ENCODE measurements at regions not wholly inside any gene's neighbourhood (a gene's known extent, or its start where the extent isn't known, plus 50 kb on each side); places are given as distances from the start of the nearest gene placed in this dataset.

DNA sequence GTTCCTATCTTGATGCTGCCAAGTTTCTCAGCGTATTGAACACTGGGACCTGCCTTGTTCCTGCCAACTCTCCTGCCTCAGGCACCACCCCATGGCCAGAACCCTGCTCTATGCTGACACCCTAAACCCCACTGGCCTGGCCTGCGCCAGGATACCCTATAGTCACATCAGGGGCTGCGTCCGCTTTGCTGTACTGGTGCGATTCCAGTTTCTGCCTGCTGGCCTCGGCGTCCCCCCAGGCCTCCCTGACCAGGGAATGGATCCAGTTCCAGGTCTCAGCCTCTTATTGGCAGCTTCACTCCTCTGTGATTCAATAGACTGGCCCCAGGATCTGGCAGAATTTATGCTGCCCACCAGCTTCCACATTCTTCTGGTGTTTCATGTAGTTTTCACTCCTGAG is 55.0 kb downstream of the GPR6 start:
- DNase-seq (ENCODE audit: low read depth in 2 of 2), result no peak

- no peak for DNase-seq (ENCODE audit: low read depth in 2 of 2)
Observed at GRCh38 chr6:110033749-110034666, 55.9 kb downstream of the GPR6 start.

GRCh38 chr6:110034667-110035036 is 56.5 kb downstream of the GPR6 start:
- no peak for DNase-seq (ENCODE audit: low read depth in 2 of 2)

GRCh38 chr6:110035321-110035720 is 57.2 kb downstream of the GPR6 start:
- no peak for DNase-seq (ENCODE audit: low read depth in 2 of 2)

- no peak for DNase-seq (ENCODE audit: low read depth in 2 of 2)
Observed at GRCh38 chr6:110036408-110037302, 58.5 kb downstream of the GPR6 start.

GRCh38 chr6:110037726-110038295 is 59.7 kb downstream of the GPR6 start:
- DNase-seq (ENCODE audit: low read depth in 2 of 2), result no peak

DNA sequence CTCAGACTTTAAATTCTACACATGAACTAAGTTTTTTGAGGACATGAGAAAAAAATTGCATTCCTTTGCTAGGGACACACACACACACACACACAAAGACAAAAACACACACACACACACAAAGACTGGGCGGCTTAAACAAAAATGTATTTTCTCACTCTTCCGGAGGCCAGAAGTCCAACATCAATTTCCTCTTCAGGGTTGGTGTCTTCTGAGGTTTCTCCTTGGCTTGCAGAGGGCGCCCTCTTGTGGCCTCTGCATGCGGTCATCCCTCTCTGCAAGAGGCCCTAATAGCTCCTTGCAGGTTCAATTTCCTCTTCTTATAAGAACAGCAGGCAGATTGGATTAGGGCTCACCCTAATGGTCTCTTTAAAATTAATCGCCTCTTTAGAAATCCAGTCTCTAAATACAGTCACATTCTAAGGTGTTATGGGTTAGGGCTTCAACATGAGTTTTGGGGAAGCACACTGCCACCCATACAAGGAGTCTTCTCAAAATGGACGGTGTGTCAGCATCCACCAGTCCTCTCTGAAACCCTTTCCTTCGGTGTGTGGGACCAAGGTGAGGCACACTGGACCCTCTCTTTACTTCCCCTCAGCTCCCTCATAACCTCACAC is 61.4 kb downstream of the GPR6 start:
- peak; percentile 62 to 65 for DNase-seq (ENCODE audit: low read depth in 2 of 2)

- DNase-seq (ENCODE audit: low read depth in 2 of 2), result no peak
Observed at GRCh38 chr6:110039981-110040383, 61.9 kb downstream of the GPR6 start.

DNA sequence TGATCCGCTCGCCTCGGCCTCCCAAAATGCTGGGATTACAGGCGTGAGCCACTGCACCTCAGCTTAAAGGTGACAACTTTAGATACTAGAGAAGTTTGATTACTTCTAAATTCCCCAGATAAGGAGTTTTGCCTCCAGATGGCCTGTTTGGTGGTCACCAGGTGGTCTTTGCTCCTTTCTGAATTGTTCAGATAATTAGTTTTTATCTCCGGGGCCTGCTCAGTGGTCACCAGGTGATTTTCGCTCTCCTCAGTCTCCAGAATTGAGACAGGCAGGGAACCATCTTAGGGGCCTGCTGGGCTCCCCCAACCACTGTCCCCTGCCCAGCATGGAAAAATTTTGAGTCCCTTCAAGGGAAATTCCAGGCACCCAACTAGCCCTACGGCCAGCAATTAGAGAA is 62.6 kb downstream of the GPR6 start:
- no peak for DNase-seq (ENCODE audit: low read depth in 2 of 2)

DNA sequence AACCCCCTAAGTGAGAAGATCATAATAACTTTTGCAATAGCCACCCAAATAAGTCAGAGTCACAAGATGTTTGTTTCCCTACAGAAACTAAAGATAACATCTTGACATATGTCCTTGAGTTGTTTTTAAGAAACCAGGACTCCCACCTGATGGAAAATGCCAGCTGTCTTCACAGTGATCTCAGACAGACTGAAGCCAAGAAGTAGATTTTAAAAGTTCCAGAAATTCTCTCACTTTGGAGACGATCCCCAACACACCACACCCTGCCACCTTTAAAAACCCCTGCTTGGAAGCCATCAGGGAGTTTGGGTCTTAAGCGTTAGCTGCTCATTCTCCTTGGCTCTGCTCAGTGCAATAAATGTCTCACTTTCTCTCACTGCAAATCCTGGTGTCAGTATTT is 63.0 kb downstream of the GPR6 start:
- no peak for DNase-seq (ENCODE audit: low read depth in 2 of 2)

DNA sequence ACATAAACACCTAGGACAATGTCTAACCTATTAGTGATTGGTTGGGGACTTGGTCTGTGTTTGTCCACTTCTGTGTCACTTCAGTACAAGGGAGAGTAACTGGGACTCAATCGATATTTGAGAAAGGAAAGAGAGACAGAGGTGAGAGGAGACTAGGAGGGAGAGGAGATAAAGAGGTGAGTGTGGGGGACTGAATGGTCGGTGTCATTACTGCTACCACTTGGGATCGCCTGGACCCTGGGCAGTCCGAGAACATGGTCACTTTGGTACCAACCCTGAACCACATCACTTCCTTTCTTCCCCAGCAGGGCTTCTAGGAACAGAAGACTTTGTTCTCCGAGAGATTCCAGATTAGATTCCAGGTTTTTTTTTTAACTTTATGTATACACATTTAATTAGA is 63.7 kb downstream of the GPR6 start:
- no peak for DNase-seq (ENCODE audit: low read depth in 2 of 2)

DNA sequence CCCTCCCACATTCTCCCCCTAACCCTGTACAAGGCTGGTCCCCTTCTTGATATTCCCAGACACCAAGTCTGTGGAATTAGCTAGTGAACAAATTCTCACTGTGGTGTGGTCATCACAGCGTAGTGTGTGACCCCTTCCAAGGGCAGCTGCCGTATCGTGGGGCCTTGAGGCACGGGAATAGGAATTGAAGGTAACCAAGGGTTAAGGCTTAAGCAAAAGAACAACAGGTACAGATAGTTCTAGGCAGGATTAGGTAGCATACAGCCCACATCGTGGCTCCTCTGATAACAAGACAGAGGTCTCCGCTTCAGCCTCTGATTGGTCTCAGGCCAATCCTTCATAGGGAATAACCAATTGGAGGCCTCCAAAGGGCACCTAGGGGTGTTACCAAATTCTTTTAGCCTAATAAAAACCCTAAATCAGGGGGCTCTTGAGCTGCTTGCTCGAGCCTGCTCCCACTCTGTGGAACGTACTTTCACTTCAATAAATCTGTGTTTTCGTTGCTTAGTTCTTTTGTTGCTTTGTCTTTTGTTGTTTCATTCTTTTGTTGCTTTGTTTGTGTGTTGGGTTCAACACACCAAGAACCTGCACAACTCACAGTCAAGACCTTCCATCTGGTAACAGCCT is 64.7 kb downstream of the GPR6 start:
- no peak for DNase-seq (ENCODE audit: low read depth in 2 of 2)

DNA sequence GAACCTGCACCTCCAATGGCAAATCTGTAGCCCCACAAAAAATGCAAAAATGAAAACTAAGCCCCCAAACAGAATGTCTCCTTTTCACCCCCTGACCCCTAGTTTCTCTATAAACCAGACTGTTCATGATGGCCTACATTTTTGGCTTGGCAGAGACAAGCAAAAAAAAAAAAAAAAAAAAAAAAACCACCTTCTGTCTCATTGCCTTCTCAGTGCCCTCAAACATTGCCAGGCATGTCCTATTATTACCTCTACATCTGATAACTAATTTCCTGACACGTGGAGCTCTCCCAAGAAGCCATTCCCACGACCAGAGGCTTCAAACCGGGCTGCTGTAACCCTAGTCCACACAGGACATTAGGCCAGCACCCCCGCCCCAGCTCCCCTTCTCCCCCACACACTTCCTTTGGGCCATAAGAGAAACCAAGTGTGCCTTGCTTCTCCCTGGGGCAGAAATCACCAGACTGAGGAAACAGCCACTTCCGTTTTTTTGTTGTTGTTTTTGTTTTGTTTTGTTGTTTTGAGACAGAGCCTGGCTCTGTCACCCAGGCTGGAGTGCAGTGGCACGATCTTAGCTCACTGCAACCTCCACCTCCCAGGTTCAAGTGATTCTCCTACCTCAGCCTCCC is 65.4 kb downstream of the GPR6 start:
- DNase-seq (ENCODE audit: low read depth in 2 of 2), result no peak

DNA sequence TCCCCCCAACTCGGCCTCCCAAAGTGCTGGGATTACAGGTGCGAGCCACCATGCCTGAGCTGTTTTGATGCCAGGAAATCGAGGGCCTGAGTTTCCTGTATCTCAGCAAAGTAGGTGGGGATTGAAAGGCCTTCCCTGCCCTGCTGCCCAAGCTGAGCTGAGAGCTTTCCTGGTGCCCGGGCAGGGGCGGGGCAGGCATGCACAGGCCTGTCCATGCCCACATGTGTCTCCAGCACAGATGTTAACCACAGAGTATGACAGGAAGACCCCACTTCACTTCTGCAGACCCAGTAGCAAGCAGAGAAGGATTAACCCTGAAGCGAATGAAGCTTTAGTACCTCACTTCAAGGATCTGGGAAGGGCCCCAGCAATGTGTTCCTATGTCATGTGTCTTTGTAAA is 66.0 kb downstream of the GPR6 start:
- DNase-seq (ENCODE audit: low read depth in 2 of 2), result no peak

DNA sequence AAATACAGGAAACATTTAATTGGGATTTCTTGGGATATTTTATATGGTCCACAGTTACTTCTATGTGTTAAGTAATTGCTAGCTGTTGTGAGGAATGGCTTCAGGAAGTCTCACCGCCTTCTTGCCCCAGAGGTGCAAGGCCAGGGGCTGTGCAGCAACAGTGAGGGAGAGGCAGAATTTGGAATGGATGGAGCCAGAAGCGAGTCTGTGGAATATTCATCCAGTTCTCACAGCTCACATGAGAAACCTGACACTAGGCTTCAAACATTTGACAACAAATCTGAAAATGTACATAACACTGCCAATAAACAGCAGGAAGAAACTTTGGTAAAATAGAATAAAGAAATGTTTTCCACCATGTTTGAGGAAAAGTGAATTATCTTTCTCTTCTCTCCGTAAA is 66.5 kb downstream of the GPR6 start:
- DNase-seq (ENCODE audit: low read depth in 2 of 2), result no peak

DNA sequence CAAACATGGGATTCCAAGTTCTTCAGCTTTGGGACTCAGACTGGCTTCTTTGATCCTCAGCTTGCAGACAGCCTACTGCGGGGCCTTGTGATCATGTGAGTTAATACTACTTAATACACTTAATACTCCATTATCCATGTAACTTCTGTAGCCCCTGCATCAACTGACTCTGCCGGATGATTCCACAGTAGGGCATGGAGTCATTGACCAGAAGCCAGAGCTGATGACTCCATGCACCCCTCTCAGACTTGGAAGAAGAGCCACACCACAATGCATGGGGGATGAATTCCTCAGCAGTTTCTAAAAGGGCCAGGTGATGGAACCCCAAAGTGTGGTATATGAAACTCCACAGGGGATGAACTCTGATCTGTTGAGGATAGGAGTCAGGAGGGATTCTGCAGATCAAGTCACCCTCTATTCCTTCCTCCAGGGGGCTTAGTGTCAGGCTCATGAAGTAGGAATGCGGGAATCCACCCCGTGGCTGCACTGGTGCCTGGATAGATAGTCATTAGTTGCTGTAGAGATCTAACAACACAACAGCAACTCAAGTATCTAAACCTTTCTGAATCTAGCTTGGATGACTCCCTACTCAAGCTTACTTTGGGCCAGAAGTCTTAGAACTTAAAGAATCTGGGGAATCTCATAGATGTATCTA is 70.2 kb downstream of the GPR6 start:
- DNase-seq (ENCODE audit: low read depth in 2 of 2), result no peak

GRCh38 chr6:110049696-110050439 is 71.8 kb downstream of the GPR6 start:
- DNase-seq (ENCODE audit: low read depth in 2 of 2), result no peak
